HG03139 (cell line): ENCODE measurements at regions not wholly inside any gene's neighbourhood (a gene's known extent, or its start where the extent isn't known, plus 50 kb on each side); places are given as distances from the start of the nearest gene placed in this dataset.

Experiments used
- ATAC-seq: cut with Tn5 transposase; IDR thresholded peaks from one replicate; pipeline ENCODE4 v1.9.1; 2021; ENCODE audit not compliant: unreplicated experiment

- no peak for ATAC-seq
Observed at GRCh38 chr10:130878131-130878530, 433.4 kb downstream of the TCERG1L start.

- ATAC-seq: no peak
Observed at GRCh38 chr10:130882906-130883305, 428.6 kb downstream of the TCERG1L start.

- no peak for ATAC-seq
Observed at GRCh38 chr10:130884456-130884855, 427.1 kb downstream of the TCERG1L start.

GRCh38 chr10:130885021-130885655 lies 426.4 kb downstream of the TCERG1L start:
- no peak for ATAC-seq

GRCh38 chr10:130887170-130887569 lies 424.4 kb downstream of the TCERG1L start:
- ATAC-seq: no peak

- ATAC-seq: no peak
Observed at GRCh38 chr10:130888493-130888892, 423.0 kb downstream of the TCERG1L start.

- no peak for ATAC-seq
Observed at GRCh38 chr10:130889240-130889639, 422.3 kb downstream of the TCERG1L start.

GRCh38 chr10:130889780-130890179 lies 421.7 kb downstream of the TCERG1L start:
- ATAC-seq: no peak

- no peak for ATAC-seq
Observed at GRCh38 chr10:130891066-130891465, 420.5 kb downstream of the TCERG1L start.

GRCh38 chr10:130894471-130894870 lies 417.1 kb downstream of the TCERG1L start:
- no peak for ATAC-seq

- ATAC-seq: no peak
Observed at GRCh38 chr10:130895161-130895560, 416.4 kb downstream of the TCERG1L start.

GRCh38 chr10:130897815-130898214 lies 413.7 kb downstream of the TCERG1L start:
- ATAC-seq: no peak

- no peak for ATAC-seq
Observed at GRCh38 chr10:130898381-130898780, 413.1 kb downstream of the TCERG1L start.

- no peak for ATAC-seq
Observed at GRCh38 chr10:130899856-130900255, 411.7 kb downstream of the TCERG1L start.

- no peak for ATAC-seq
Observed at GRCh38 chr10:130900441-130901160, 410.9 kb downstream of the TCERG1L start.

- ATAC-seq: no peak
Observed at GRCh38 chr10:130901311-130902165, 410.0 kb downstream of the TCERG1L start.

- no peak for ATAC-seq
Observed at GRCh38 chr10:130902471-130902870, 409.1 kb downstream of the TCERG1L start.

- ATAC-seq: no peak
Observed at GRCh38 chr10:130902929-130903328, 408.6 kb downstream of the TCERG1L start.

GRCh38 chr10:130904676-130905075 lies 406.8 kb downstream of the TCERG1L start:
- ATAC-seq: no peak

- ATAC-seq: no peak
Observed at GRCh38 chr10:130905386-130905785, 406.1 kb downstream of the TCERG1L start.

GRCh38 chr10:130905921-130906320 lies 405.6 kb downstream of the TCERG1L start:
- no peak for ATAC-seq

GRCh38 chr10:130910848-130911247 lies 400.7 kb downstream of the TCERG1L start:
- ATAC-seq: no peak
